K562 (cell line): ENCODE measurements at regions not wholly inside any gene's neighbourhood (a gene's known extent, or its start where the extent isn't known, plus 50 kb on each side); places are given as distances from the start of the nearest gene placed in this dataset.

Experiments used
- ATAC-seq: fragments of 200-7000 bp; cut with Tn5 transposase; 3 replicates; pipeline ENCODE4 v1.9.1; 2020; ENCODE audit warnings: moderate library complexity
- BruUV-seq: library from RNA; stranded (reverse); fragments of 400-500 nt; replicated peaks from 2 replicates; lab custom pipeline; 2021; lab: Mats Ljungman, UMichigan
- CTCF ChIA-PET: fragments of 300-600 bp; formaldehyde crosslinking; extraction: SDS; loops from one replicate; lab custom pipeline; 2021; ENCODE audit warnings: low intra/inter-chr PET ratio; lab: Yijun Ruan, JAX
- POLR2A ChIA-PET: fragments of 300-600, 350-650 bp; sonication (Branson Sonifier 250); formaldehyde crosslinking; extraction: SDS; loops from one replicate; lab custom pipeline; 2021; ENCODE audit warnings: antibody characterized with exemption, inconsistent platforms; lab: Yijun Ruan, JAX
- DNase-seq, 4 experiments: peaks; one replicate each; pipeline versions ENCODE4 v3.0.0 to v3.0.0-alpha.2; 2011 to 2018; ENCODE audit warnings: low spot score in 3 of 4, mixed read lengths in 3 of 4; ENCODE audit errors: extremely low read depth in 1 of 4
- FAIRE-seq: peaks from 2 replicates; lab custom pipeline; 2011; peaks lifted over from hg19 to GRCh38; lab: Jason Lieb, UNC
- H2AFZ ChIP-seq: 2 replicates; pipeline ENCODE4 v1.6.0; 2011; ENCODE audit warnings: low read depth, low read length, control low read depth, inconsistent platforms
- H3K27ac ChIP-seq: fragments of 200-600 bp; 3 replicates; pipeline ENCODE4 v1.8.0; 2011; ENCODE audit warnings: low read depth, mild to moderate bottlenecking, control low read depth, inconsistent platforms, low read length, moderate library complexity, mixed read lengths; ENCODE audit errors: extremely low read depth
- H3K27me3 ChIP-seq, 2 experiments: fragments of 300-600 bp in 1 of 2; 2 replicates in 1 of 2; 3 replicates in 1 of 2; pipeline versions ENCODE4 v1.6.0 to v1.8.0; 2011; ENCODE audit warnings: inconsistent platforms in 2 of 2, low read length in 2 of 2, mild to moderate bottlenecking in 1 of 2, mixed read lengths in 1 of 2, moderate library complexity in 1 of 2; ENCODE audit not compliant: control insufficient read depth in 2 of 2, insufficient read depth in 2 of 2
- H3K36me3 ChIP-seq: fragments of 300-600 bp; 3 replicates; pipeline ENCODE4 v1.8.0; 2011; ENCODE audit warnings: mild to moderate bottlenecking, low read length, inconsistent platforms; ENCODE audit not compliant: control insufficient read depth, insufficient read depth
- H3K4me1 ChIP-seq, 2 experiments: fragments of 200-600 bp in 1 of 2; replicated peaks in 1 of 2; 2 replicates in 1 of 2; 3 replicates in 1 of 2; pipeline versions ENCODE4 v1.5.1 to v1.8.0; 2011; ENCODE audit warnings: inconsistent platforms in 2 of 2, low read length in 2 of 2, mild to moderate bottlenecking in 1 of 2, mixed read lengths in 1 of 2, moderate library complexity in 1 of 2; ENCODE audit not compliant: control insufficient read depth in 2 of 2, insufficient read depth in 2 of 2
- H3K4me2 ChIP-seq: 2 replicates; pipeline ENCODE4 v1.6.1; 2011; ENCODE audit warnings: low read length, control low read depth, inconsistent platforms, mixed read lengths; ENCODE audit not compliant: insufficient read depth
- H3K4me3 ChIP-seq: fragments of 200-600 bp; sonication (generic), shearing (Covaris generic); 2 replicates; pipeline ENCODE4 v1.5.1; 2016; ENCODE audit warnings: control low read depth, inconsistent platforms
- H3K79me2 ChIP-seq: fragments of 200-600 bp; 3 replicates; pipeline ENCODE4 v1.8.0; 2011; ENCODE audit warnings: low read length, inconsistent platforms; ENCODE audit not compliant: control insufficient read depth, insufficient read depth
- H3K9ac ChIP-seq, 2 experiments: 2 replicates each; pipeline versions ENCODE4 v1.6.0 to v1.6.1; 2011; ENCODE audit warnings: low read depth in 2 of 2, low read length in 2 of 2, control low read depth in 1 of 2, inconsistent platforms in 1 of 2, mild to moderate bottlenecking in 1 of 2, mixed read lengths in 1 of 2; ENCODE audit not compliant: insufficient read depth in 1 of 2
- H3K9me1 ChIP-seq: one replicate; pipeline ENCODE4 v1.6.0; 2011; ENCODE audit warnings: inconsistent platforms, mild to moderate bottlenecking, low read length, moderate library complexity; ENCODE audit not compliant: control insufficient read depth, insufficient read depth
- H3K9me3 ChIP-seq: replicated peaks from 2 replicates; pipeline ENCODE4 v1.5.1; 2011; ENCODE audit warnings: low read depth, low read length, inconsistent platforms; ENCODE audit not compliant: control insufficient read depth, insufficient read depth
- H4K20me1 ChIP-seq: replicated peaks from 2 replicates; pipeline ENCODE4 v1.6.1; 2011; ENCODE audit warnings: low read length, inconsistent platforms, mixed read lengths; ENCODE audit not compliant: control insufficient read depth, insufficient read depth
- ATF1 ChIP-seq, 2 experiments: fragments of 450-650 bp in 1 of 2; IDR thresholded peaks; 2 replicates each; pipeline ENCODE4 v1.6.1; 2016; ENCODE audit warnings: missing compliant biosample characterization in 1 of 2, missing genetic modification characterization in 1 of 2
- CBX5 ChIP-seq: IDR thresholded peaks from 2 replicates; pipeline ENCODE4 v1.6.1; 2014; ENCODE audit warnings: low read depth, borderline replicate concordance
- CEBPB ChIP-seq: fragments of 450-650 bp; IDR thresholded peaks from 2 replicates; pipeline ENCODE4 v1.6.1; 2016; ENCODE audit warnings: missing genetic modification characterization, missing compliant biosample characterization
- CSDE1 ChIP-seq, 2 experiments: fragments of 450-650 bp; IDR thresholded peaks; 2 replicates each; pipeline ENCODE4 v1.6.1; 2016; ENCODE audit warnings: mild to moderate bottlenecking in 1 of 2
- ELK1 ChIP-seq: sonication (generic); formaldehyde crosslinking; IDR thresholded peaks from 2 replicates; pipeline ENCODE4 v1.8.1; 2022; ENCODE audit warnings: missing genetic modification reagents
- EZH2 ChIP-seq: IDR thresholded peaks from 2 replicates; pipeline ENCODE4 v1.6.1; 2012; ENCODE audit warnings: low read depth, mild to moderate bottlenecking, inconsistent platforms, low read length, borderline replicate concordance
- FOXP4 ChIP-seq: sonication (generic); formaldehyde crosslinking; IDR thresholded peaks from 2 replicates; pipeline ENCODE4 v1.8.0; 2022; ENCODE audit warnings: mild to moderate bottlenecking, missing genetic modification reagents, borderline replicate concordance
- GATAD2B ChIP-seq: fragments of 450-650 bp; IDR thresholded peaks from 2 replicates; pipeline ENCODE4 v1.6.1; 2017; ENCODE audit warnings: mild to moderate bottlenecking, borderline replicate concordance
- MEF2D ChIP-seq: conservative IDR thresholded peaks from 2 replicates; pipeline ENCODE4 v1.6.1; 2016; ENCODE audit warnings: low read depth, missing genetic modification characterization, missing compliant biosample characterization
- NEUROD1 ChIP-seq: fragments of 150-350 bp; IDR thresholded peaks from 2 replicates; pipeline ENCODE4 v1.6.1; 2014; ENCODE audit warnings: borderline replicate concordance, low read length, low read depth; ENCODE audit not compliant: partially characterized antibody
- SMARCB1 ChIP-seq: IDR thresholded peaks from 2 replicates; pipeline ENCODE4 v1.6.1; 2011; ENCODE audit warnings: improper control_type of control experiment, low read depth; ENCODE audit not compliant: insufficient read length
- YY1 ChIP-seq, 3 experiments: IDR thresholded peaks; 2 replicates each; pipeline ENCODE4 v1.6.1; 2011; ENCODE audit warnings: low read length in 2 of 3, mild to moderate bottlenecking in 2 of 3, moderate library complexity in 2 of 3, borderline replicate concordance in 1 of 3, control low read depth in 1 of 3, low read depth in 1 of 3; ENCODE audit not compliant: insufficient read depth in 3 of 3, insufficient replicate concordance in 2 of 3, control insufficient read depth in 1 of 3, insufficient read length in 1 of 3; ENCODE audit errors: extremely low read depth in 1 of 3
- ZNF280B ChIP-seq: fragments of 250-450 bp; sonication (Bioruptor Pico); IDR thresholded peaks from 2 replicates; pipeline ENCODE4 v1.5.1; 2021; ENCODE audit warnings: mild to moderate bottlenecking
- ZNF583 ChIP-seq: fragments of 250-450 bp; sonication (Bioruptor Pico); IDR thresholded peaks from 2 replicates; pipeline ENCODE4 v1.4.0; 2020
- ZNF76 ChIP-seq: fragments of 250-450 bp; sonication (Bioruptor Pico); IDR thresholded peaks from 2 replicates; pipeline ENCODE4 v1.4.0; 2020; ENCODE audit warnings: mild to moderate bottlenecking, moderate library complexity, borderline replicate concordance
- ZNF778 ChIP-seq: fragments of 450-650 bp; formaldehyde crosslinking; IDR thresholded peaks from 2 replicates; pipeline ENCODE4 v1.4.0; 2020; ENCODE audit warnings: mild to moderate bottlenecking, moderate library complexity
- in situ Hi-C: fragments of 300-500 bp; cut with MboI; formaldehyde crosslinking; loops from 4 replicates; pipeline ENCODE4 v1.15.0; 2018; ENCODE audit warnings: inconsistent platforms, mixed read lengths
- intact Hi-C: fragments of 100-400 bp; cut with micrococcal nuclease; formaldehyde crosslinking; loops from 2 replicates; pipeline ENCODE4 v1.14.2; 2022

- no peak for TF ChIP-seq ZNF778 (CRISPR knock-in tag)
- TF ChIP-seq ELK1 (CRISPR knock-in tag), result no peak
These were observed 52.9 kb upstream of the RWDD3 start (continued) for GRCh38 chr1:95181096-95181495.

- Histone ChIP-seq H3K27me3 (no peaks in the 10 kb centered on the region), H3K27ac (no peak overlapping the region), H4K20me1 (no peaks in the 10 kb centered on the region), H2AFZ (no peak overlapping the region), H3K9ac (no peak overlapping the region), H3K79me2 (no peaks in the 10 kb centered on the region), H3K9me3 (no peaks in the 10 kb centered on the region), H3K36me3 (peaks cover 15% of the 10 kb centered on the region), H3K4me1 (peaks cover 12 to 16% of the 10 kb centered on the region in 2 experiments; a peak in 4 of 5 replicates), H3K9me1 (no peaks in the 10 kb centered on the region), H3K4me3 (no peak overlapping the region), H3K4me2 (no peak overlapping the region)
- FAIRE-seq, result no peak
- intact Hi-C loops, result no loop called here
- ChIA-PET POLR2A (no interaction called here), CTCF (no interaction called here)
- no TSS peak for BruUV-seq
- no peak for ATAC-seq
- DNase-seq, result no peak
- in situ Hi-C loops, result no loop called here
- TF ChIP-seq CEBPB (no peak), ZNF280B (no peak), FOXP4 (CRISPR knock-in tag) (no peak), ATF1 (CRISPR knock-in tag; IDR thresholded peaks at IDR 0.05) (no peak), ATF1 (tag; IDR thresholded peaks at IDR 0.05) (no peak), YY1 (IDR thresholded peaks at IDR 0.05; ENCODE audit: borderline replicate concordance in 1 of 3, control insufficient read depth in 1 of 3, extremely low read depth in 1 of 3, insufficient read depth in 3 of 3, insufficient read length in 1 of 3, insufficient replicate concordance in 2 of 3, low read depth in 1 of 3, low read length in 2 of 3) (no peak), GATAD2B (no peak), CBX5 (no peak), NEUROD1 (no peak), SMARCB1 (no peak), CSDE1 (IDR thresholded peaks at IDR 0.05) (no peak), ZNF76 (CRISPR knock-in tag) (no peak), ZNF583 (no peak), MEF2D (tag) (no peak), EZH2 (no peak)
These were observed 50.1 kb upstream of the RWDD3 start for GRCh38 chr1:95183952-95184351.
